ENCODE measurements at regions not wholly inside any gene's neighbourhood (a gene's known extent, or its start where the extent isn't known, plus 50 kb on each side); places are given as distances from the start of the nearest gene placed in this dataset.

GRCh38 chr15:91737151-91737818 lies 116.2 kb upstream of the SLCO3A1 start:
- ATAC-seq (no peak), DNase-seq (no peak)
- H3K27ac ChIP-seq: no peak overlapping the region
- WGBS, 2 donors: 50 to 60% methylated on average over 13 of the region's 13 CpGs
- H3K27me3 ChIP-seq: no peaks in the 10 kb centered on the region
- H3K4me3 ChIP-seq: no peak overlapping the region
- TF ChIP-seq CTCF (IDR thresholded peaks at IDR 0.05) (no peak), POLR2A (IDR thresholded peaks at IDR 0.05) (no peak)
- no peaks in the 10 kb centered on the region for H3K4me1 ChIP-seq
- H3K9me3 ChIP-seq: no peaks in the 10 kb centered on the region
- H3K36me3 ChIP-seq (replicated peaks in 1 of 2; ENCODE audit: insufficient read depth in 1 of 2, low read depth in 2 of 2): no peaks in the 10 kb centered on the region
- intact Hi-C loops (cut with DNase I): no loop called here

- Histone ChIP-seq H3K27me3 (no peaks in the 10 kb centered on the region), H3K27ac (no peak overlapping the region), H3K4me1 (no peaks in the 10 kb centered on the region), H3K9me3 (no peaks in the 10 kb centered on the region), H3K4me3 (no peak overlapping the region), H3K36me3 (replicated peaks in 1 of 2; ENCODE audit: insufficient read depth in 1 of 2, low read depth in 2 of 2) (no peaks in the 10 kb centered on the region)
- TF ChIP-seq POLR2A (IDR thresholded peaks at IDR 0.05): no peak
- 57 to 63% methylated on average over 7 of the region's 7 CpGs for WGBS, 2 donors
- no peak for ATAC-seq
- no peak for DNase-seq
- intact Hi-C loops (cut with DNase I): no loop called here
Measured at GRCh38 chr15:91741986-91742385, 111.5 kb upstream of the SLCO3A1 start.

GRCh38 chr15:91751611-91752010 lies 101.9 kb upstream of the SLCO3A1 start:
- ATAC-seq (no peak), DNase-seq (peak in 1 of 4 donors; percentile 12)
- intact Hi-C loops (cut with DNase I): no loop called here
- Histone ChIP-seq H3K27me3 (no peaks in the 10 kb centered on the region), H3K9me3 (no peaks in the 10 kb centered on the region), H3K4me3 (no peak overlapping the region), H3K4me1 (no peaks in the 10 kb centered on the region), H3K27ac (no peak overlapping the region), H3K36me3 (replicated peaks in 1 of 2; ENCODE audit: insufficient read depth in 1 of 2, low read depth in 2 of 2) (no peaks in the 10 kb centered on the region)
- no peak for TF ChIP-seq POLR2A (IDR thresholded peaks at IDR 0.05)
- no peak for TF ChIP-seq CTCF (IDR thresholded peaks at IDR 0.05)
- 24 to 30% methylated on average over 2 of the region's 2 CpGs for WGBS, 2 donors

- H3K27me3 ChIP-seq: no peaks in the 10 kb centered on the region
- H3K27ac ChIP-seq: no peak overlapping the region
- intact Hi-C loops (cut with DNase I): no loop called here
- no peaks in the 10 kb centered on the region for H3K4me1 ChIP-seq
- DNase-seq: no peak
- H3K9me3 ChIP-seq: no peaks in the 10 kb centered on the region
- H3K4me3 ChIP-seq: no peak overlapping the region
- no peaks in the 10 kb centered on the region for H3K36me3 ChIP-seq (replicated peaks in 1 of 2; ENCODE audit: insufficient read depth in 1 of 2, low read depth in 2 of 2)
- ATAC-seq: no peak
- TF ChIP-seq CTCF (IDR thresholded peaks at IDR 0.05): no peak
- no peak for TF ChIP-seq POLR2A (IDR thresholded peaks at IDR 0.05)
- WGBS, 2 donors: 43 to 52% methylated on average over 8 of the region's 8 CpGs
Measured at GRCh38 chr15:91752081-91752785, 101.3 kb upstream of the SLCO3A1 start.

- WGBS, 2 donors: 72 to 76% methylated on average over 2 of the region's 2 CpGs
- Histone ChIP-seq H3K4me3 (no peak overlapping the region), H3K36me3 (replicated peaks in 1 of 2; ENCODE audit: insufficient read depth in 1 of 2, low read depth in 2 of 2) (no peaks in the 10 kb centered on the region), H3K4me1 (no peaks in the 10 kb centered on the region), H3K27ac (no peak overlapping the region), H3K9me3 (no peaks in the 10 kb centered on the region), H3K27me3 (no peaks in the 10 kb centered on the region)
- intact Hi-C loops (cut with DNase I): no loop called here
- TF ChIP-seq CTCF (IDR thresholded peaks at IDR 0.05): no peak
- no peak for TF ChIP-seq POLR2A (IDR thresholded peaks at IDR 0.05)
- DNase-seq (no peak), ATAC-seq (no peak)
Measured at GRCh38 chr15:91759560-91759959, 93.9 kb upstream of the SLCO3A1 start.

Data from body of pancreas (tissue), 4 donors.